ENCODE measurements at regions not wholly inside any gene's neighbourhood (a gene's known extent, or its start where the extent isn't known, plus 50 kb on each side); places are given as distances from the start of the nearest gene placed in this dataset.

DNA sequence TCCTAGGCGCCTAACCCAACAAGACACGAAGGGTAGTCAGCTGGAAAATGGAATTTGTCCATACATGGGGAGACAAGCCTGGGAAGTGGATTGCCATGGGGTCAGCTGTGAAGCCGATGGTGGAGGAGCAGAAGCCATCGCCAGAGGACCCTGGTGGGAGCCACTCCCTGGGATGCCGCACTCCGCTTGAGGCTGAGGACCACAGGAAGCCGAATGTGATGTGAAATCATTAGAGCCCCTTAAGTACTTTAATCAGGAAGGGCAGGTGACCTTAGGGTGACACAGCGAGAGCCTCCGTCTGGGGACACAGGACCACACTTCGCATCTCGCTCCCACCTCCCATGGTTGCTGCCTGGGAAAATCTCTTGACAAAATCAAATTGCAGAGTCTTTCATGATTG is 614.6 kb upstream of the MGMT start:
- TF ChIP-seq, protein P1, sequence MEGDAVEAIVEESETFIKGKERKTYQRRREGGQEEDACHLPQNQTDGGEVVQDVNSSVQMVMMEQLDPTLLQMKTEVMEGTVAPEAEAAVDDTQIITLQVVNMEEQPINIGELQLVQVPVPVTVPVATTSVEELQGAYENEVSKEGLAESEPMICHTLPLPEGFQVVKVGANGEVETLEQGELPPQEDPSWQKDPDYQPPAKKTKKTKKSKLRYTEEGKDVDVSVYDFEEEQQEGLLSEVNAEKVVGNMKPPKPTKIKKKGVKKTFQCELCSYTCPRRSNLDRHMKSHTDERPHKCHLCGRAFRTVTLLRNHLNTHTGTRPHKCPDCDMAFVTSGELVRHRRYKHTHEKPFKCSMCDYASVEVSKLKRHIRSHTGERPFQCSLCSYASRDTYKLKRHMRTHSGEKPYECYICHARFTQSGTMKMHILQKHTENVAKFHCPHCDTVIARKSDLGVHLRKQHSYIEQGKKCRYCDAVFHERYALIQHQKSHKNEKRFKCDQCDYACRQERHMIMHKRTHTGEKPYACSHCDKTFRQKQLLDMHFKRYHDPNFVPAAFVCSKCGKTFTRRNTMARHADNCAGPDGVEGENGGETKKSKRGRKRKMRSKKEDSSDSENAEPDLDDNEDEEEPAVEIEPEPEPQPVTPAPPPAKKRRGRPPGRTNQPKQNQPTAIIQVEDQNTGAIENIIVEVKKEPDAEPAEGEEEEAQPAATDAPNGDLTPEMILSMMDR (IDR thresholded peaks at IDR 0.05; ENCODE audit: low read depth, low read length), result no peak
- no peak for DNase-seq (ENCODE audit: low read depth in 2 of 2)
- no peak overlapping the region for H3K4me3 ChIP-seq (replicated peaks in 1 of 2; ENCODE audit: low read depth in 2 of 2, low read length in 2 of 2)

DNA sequence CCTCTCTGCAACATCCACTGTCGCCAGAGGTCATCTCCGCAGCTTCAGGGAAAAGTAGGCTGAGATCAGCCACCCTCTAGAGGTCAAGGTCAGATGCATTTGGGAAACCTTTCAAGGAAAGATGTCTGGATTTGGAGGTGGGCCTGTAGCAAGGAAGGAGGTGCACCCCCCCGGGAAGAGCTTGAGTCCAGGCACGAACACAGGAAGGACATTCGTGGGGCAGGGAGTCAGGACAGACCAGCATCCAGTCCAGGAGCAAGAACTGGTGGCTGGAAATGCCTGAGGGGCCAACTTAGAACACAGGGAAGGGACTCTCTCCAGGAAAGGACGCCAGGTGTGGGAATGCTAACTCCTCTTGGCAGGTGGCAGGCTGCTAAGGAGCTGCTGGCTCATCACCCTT is 614.1 kb upstream of the MGMT start:
- DNase-seq (ENCODE audit: low read depth in 2 of 2), result no peak
- no peak overlapping the region for H3K4me3 ChIP-seq (replicated peaks in 1 of 2; ENCODE audit: low read depth in 2 of 2, low read length in 2 of 2)
- TF ChIP-seq, protein P1 (IDR thresholded peaks at IDR 0.05; ENCODE audit: low read depth, low read length), result no peak

GRCh38 chr10:128853537-128853936 is 613.5 kb upstream of the MGMT start:
- no peak for DNase-seq (ENCODE audit: low read depth in 2 of 2)
- H3K4me3 ChIP-seq (replicated peaks in 1 of 2; ENCODE audit: low read depth in 2 of 2, low read length in 2 of 2), result no peak overlapping the region
- TF ChIP-seq, protein P1 (IDR thresholded peaks at IDR 0.05; ENCODE audit: low read depth, low read length), result no peak

DNA sequence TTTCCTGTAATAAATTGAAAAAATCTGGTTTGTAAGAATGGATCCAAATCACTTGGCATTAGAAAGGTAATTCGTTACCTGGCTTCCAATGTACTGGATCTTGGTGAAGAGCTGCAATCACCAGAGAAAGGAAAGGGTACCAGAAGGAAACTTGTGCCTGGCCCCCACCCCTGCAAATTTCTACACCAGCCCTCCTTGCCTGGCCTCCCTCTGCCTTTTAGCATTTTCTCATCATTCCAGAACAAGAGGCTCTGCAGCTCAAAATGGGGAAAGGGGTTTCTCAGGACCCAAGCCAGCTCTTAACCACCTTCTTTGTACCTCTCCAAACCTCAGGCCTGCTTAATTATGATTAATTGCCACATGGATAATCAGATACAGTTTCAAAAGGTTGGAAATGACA is 612.8 kb upstream of the MGMT start:
- no peak for DNase-seq (ENCODE audit: low read depth in 2 of 2)
- H3K4me3 ChIP-seq (replicated peaks in 1 of 2; ENCODE audit: low read depth in 2 of 2, low read length in 2 of 2), result no peak overlapping the region
- TF ChIP-seq, protein P1 (IDR thresholded peaks at IDR 0.05; ENCODE audit: low read depth, low read length), result no peak

DNA sequence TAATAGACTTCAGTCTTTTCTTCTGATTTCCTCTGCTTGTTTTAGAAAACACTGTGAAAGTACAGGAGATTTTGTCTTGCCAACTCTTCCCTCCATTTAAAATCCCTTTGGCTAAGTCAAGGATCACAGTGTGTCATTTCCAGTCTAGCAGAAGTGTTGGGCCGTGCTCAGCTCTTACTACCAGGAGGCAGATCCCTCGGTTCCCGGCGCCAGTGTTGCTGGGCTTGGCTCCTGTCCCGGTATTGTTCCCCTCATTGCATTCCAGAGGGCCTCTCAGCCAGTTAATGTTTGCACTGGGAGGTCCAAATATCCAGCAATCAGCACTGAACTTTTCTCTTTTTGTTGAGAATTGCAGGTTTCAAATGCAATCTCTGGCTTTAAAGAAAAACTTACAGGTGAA is 612.1 kb upstream of the MGMT start:
- H3K4me3 ChIP-seq (replicated peaks in 1 of 2; ENCODE audit: low read depth in 2 of 2, low read length in 2 of 2), result no peak overlapping the region
- TF ChIP-seq, protein P1 (IDR thresholded peaks at IDR 0.05; ENCODE audit: low read depth, low read length), result no peak
- peak in 1 of 2 donors; percentile 93 for DNase-seq (ENCODE audit: low read depth in 2 of 2)

GRCh38 chr10:128855618-128856428 is 611.2 kb upstream of the MGMT start:
- DNase-seq (ENCODE audit: low read depth in 2 of 2), result no peak
- H3K4me3 ChIP-seq (replicated peaks in 1 of 2; ENCODE audit: low read depth in 2 of 2, low read length in 2 of 2), result no peak overlapping the region
- TF ChIP-seq, protein P1 (IDR thresholded peaks at IDR 0.05; ENCODE audit: low read depth, low read length), result no peak
